KMS-11 (cell line): ENCODE measurements at regions not wholly inside any gene's neighbourhood (a gene's known extent, or its start where the extent isn't known, plus 50 kb on each side); places are given as distances from the start of the nearest gene placed in this dataset.
"Not testable (repeated sequence)": the region's sequence is repeated elsewhere in the genome, so short reads cannot be mapped to it uniquely, and the experiment has no call there.

Experiments
- H2AFZ ChIP-seq: fragments of 200-600 bp; sonication (generic); 2 replicates; pipeline ENCODE4 v1.6.1; 2016; ENCODE audit warnings: antibody characterized with exemption, mixed run types, low read depth
- H3K27ac ChIP-seq: fragments of 200-600 bp; sonication (generic); 2 replicates; pipeline ENCODE4 v1.6.1; 2016; ENCODE audit warnings: mild to moderate bottlenecking, mixed run types
- H3K27me3 ChIP-seq: fragments of 200-600 bp; sonication (generic); 2 replicates; pipeline ENCODE4 v1.6.1; 2017; ENCODE audit warnings: mild to moderate bottlenecking, low read depth, mixed run types, moderate library complexity; ENCODE audit not compliant: insufficient read depth
- H3K36me3 ChIP-seq: fragments of 200-600 bp; sonication (generic); 2 replicates; pipeline ENCODE4 v1.6.1; 2017; ENCODE audit warnings: mild to moderate bottlenecking, mixed run types; ENCODE audit not compliant: insufficient read depth
- H3K4me1 ChIP-seq: fragments of 200-600 bp; sonication (generic); 2 replicates; pipeline ENCODE4 v1.6.1; 2016; ENCODE audit warnings: mild to moderate bottlenecking, low read depth, mixed run types; ENCODE audit not compliant: poor library complexity, severe bottlenecking
- H3K4me2 ChIP-seq: fragments of 200-600 bp; sonication (generic); 2 replicates; pipeline ENCODE4 v1.7.0; 2016; ENCODE audit warnings: mild to moderate bottlenecking, mixed run types
- H3K4me3 ChIP-seq: fragments of 200-600 bp; sonication (generic); IDR thresholded peaks from 2 replicates; pipeline ENCODE4 v1.6.1; 2017; ENCODE audit warnings: low read depth, low read length, mixed read lengths; ENCODE audit not compliant: insufficient read depth
- H3K79me2 ChIP-seq: fragments of 200-600 bp; sonication (generic); 2 replicates; pipeline ENCODE4 v1.6.1; 2016; ENCODE audit warnings: low read depth, mixed run types; ENCODE audit not compliant: insufficient read depth
- H3K9ac ChIP-seq: fragments of 200-600 bp; sonication (generic); 2 replicates; pipeline ENCODE4 v1.6.1; 2016; ENCODE audit warnings: mild to moderate bottlenecking, mixed run types
- H4K20me1 ChIP-seq: fragments of 200-600 bp; sonication (generic); 2 replicates; pipeline ENCODE4 v1.6.1; 2016; ENCODE audit warnings: mild to moderate bottlenecking, mixed run types; ENCODE audit not compliant: insufficient read depth
- TF ChIP-seq, protein P1 (sequence below): fragments of 200-600 bp; sonication (generic); conservative IDR thresholded peaks from 2 replicates; pipeline ENCODE4 v1.6.1; 2017; ENCODE audit warnings: low read depth, mild to moderate bottlenecking, antibody characterized with exemption, low read length, moderate library complexity, mixed read lengths

DNA sequence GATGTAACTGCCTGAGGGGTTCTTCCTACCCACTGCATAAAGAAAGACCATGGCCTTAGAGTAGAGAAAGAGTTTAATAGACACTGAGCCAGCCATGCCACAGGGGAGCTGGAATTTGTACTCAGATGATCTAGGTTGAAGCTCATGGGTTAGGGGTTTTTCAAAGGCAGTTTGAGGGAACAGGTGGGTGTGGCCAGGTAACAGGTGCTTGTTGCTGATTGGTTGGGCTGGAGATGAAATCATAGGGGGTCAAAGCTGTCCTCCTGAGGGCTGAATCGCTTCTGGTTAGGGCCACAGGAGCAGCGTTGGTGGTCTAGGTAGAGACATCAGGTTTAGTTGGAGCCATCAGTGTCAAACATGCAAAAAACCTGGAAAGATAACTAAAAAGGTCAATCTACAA, 59.2 kb upstream of the CSNK1A1L start:
- Histone ChIP-seq H3K79me2 (no peaks in the 10 kb centered on the region), H3K4me3 (no peak overlapping the region), H2AFZ (no peak overlapping the region), H3K4me1 (no peaks in the 10 kb centered on the region), H4K20me1 (no peaks in the 10 kb centered on the region), H3K36me3 (no peaks in the 10 kb centered on the region), H3K9ac (no peak overlapping the region), H3K27ac (no peak overlapping the region), H3K4me2 (no peak overlapping the region), H3K27me3 (no peaks in the 10 kb centered on the region)
- TF ChIP-seq, protein P1, sequence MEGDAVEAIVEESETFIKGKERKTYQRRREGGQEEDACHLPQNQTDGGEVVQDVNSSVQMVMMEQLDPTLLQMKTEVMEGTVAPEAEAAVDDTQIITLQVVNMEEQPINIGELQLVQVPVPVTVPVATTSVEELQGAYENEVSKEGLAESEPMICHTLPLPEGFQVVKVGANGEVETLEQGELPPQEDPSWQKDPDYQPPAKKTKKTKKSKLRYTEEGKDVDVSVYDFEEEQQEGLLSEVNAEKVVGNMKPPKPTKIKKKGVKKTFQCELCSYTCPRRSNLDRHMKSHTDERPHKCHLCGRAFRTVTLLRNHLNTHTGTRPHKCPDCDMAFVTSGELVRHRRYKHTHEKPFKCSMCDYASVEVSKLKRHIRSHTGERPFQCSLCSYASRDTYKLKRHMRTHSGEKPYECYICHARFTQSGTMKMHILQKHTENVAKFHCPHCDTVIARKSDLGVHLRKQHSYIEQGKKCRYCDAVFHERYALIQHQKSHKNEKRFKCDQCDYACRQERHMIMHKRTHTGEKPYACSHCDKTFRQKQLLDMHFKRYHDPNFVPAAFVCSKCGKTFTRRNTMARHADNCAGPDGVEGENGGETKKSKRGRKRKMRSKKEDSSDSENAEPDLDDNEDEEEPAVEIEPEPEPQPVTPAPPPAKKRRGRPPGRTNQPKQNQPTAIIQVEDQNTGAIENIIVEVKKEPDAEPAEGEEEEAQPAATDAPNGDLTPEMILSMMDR, result no peak

DNA sequence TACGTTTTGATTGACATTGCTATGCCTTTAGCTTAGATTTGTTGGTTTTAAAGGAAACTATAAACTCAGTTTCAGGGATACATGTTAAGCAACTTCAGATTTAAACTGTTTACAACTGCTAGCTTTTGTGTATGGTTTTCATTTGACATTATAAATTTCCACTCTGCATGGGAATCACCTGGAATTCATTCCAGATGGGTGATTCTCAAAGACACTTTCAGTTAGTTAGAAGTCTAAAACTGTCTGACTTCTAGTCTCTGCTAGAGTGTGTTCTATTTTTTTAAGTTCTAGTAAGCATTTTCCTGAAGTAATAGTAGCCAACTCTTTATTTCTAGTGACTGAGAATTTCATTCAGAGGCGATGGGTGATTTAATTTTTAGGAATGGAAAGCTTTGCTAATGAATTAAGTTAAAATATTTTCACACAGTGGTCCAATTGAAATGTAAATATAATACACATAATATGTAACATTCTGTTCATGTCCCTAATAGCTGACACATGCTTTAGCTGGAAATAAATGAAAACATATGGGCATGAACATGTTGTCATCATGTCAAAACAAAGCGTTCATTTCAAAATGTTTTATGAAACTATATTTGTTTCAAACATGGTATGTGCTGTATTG, 58.3 kb upstream of the CSNK1A1L start:
- Histone ChIP-seq H3K9ac (no peak overlapping the region), H3K27ac (no peak overlapping the region), H3K79me2 (no peaks in the 10 kb centered on the region), H2AFZ (no peak overlapping the region), H3K4me3 (no peak overlapping the region), H3K4me1 (no peaks in the 10 kb centered on the region), H4K20me1 (no peaks in the 10 kb centered on the region), H3K36me3 (no peaks in the 10 kb centered on the region), H3K27me3 (no peaks in the 10 kb centered on the region), H3K4me2 (no peak overlapping the region)
- TF ChIP-seq, protein P1, result no peak

DNA sequence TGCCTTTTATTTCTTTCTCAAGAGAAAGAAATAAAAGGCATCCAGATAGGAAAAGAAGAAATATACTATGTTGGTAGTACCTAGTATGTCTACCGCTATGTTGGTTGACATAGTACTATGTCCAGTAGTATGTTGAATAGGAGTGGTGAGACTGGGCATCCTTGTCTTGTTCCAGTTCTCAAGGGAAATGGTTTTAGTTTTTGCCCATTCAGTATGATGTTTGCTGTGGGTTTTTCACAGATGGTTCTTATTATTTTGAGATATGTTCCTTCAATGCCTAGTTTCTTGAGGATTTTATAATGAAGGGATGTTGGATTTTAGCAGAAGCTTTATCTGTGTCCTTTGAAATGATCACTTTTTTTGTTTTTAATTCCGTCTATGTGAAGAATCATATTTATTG, 53.0 kb upstream of the CSNK1A1L start:
- Histone ChIP-seq H3K9ac (no peak overlapping the region), H4K20me1 (no peaks in the 10 kb centered on the region), H3K27me3 (no peaks in the 10 kb centered on the region), H3K4me3 (no peak overlapping the region), H3K4me1 (no peaks in the 10 kb centered on the region), H2AFZ (no peak overlapping the region), H3K27ac (no peak overlapping the region), H3K79me2 (no peaks in the 10 kb centered on the region), H3K4me2 (no peak overlapping the region), H3K36me3 (no peaks in the 10 kb centered on the region)
- TF ChIP-seq, protein P1, result no peak

DNA sequence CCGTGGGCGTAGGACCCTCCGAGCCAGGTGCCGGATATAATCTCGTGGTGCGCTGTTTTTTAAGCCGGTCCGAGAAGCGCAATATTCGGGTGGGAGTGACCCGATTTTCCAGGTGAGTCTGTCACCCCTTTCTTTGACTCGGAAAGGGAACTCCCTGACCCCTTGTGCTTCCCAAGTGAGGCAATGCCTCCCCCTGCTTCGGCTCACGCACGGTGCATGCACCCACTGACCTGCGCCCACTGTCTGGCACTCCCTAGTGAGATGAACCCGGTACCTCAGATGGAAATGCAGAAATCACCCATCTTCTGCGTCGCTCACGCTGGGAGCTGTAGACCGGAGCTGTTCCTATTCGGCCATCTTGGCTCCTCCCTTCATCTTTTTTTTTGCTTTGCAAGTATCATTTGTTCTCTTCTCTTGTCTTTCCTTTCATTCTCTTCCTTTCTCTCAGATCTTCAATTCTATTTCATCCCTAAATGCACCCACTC, 50.2 kb upstream of the CSNK1A1L start:
- not testable (repeated sequence) for H4K20me1 ChIP-seq, H2AFZ ChIP-seq, H3K4me1 ChIP-seq, H3K79me2 ChIP-seq, H3K36me3 ChIP-seq, H3K27ac ChIP-seq, H3K4me3 ChIP-seq, H3K9ac ChIP-seq, H3K4me2 ChIP-seq, H3K27me3 ChIP-seq
